ENCODE measurements at regions not wholly inside any gene's neighbourhood (a gene's known extent, or its start where the extent isn't known, plus 50 kb on each side); places are given as distances from the start of the nearest gene placed in this dataset.
"Not testable (repeated sequence)": the region's sequence is repeated elsewhere in the genome, so short reads cannot be mapped to it uniquely, and the experiment has no call there.

DNA sequence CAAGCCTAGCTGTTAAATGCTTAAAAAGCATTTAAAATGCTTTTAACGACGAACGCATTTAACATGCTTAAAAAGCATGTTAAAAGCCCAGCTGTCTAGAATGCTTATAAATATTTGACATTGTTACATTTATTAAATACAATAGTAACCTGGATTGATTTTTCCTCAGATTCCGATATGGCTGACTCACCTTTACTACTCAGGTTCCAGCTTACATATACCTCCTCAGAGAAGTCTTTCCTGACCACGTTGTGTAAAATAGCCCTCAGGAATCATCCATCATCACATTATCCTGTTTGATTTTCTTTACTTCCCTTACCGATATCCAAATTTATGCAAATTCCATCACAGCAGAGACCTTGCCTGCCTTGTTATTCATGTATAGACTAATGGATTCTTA, 51.4 kb downstream of the SLC41A2 start:
- DNase-seq = no peak

DNA sequence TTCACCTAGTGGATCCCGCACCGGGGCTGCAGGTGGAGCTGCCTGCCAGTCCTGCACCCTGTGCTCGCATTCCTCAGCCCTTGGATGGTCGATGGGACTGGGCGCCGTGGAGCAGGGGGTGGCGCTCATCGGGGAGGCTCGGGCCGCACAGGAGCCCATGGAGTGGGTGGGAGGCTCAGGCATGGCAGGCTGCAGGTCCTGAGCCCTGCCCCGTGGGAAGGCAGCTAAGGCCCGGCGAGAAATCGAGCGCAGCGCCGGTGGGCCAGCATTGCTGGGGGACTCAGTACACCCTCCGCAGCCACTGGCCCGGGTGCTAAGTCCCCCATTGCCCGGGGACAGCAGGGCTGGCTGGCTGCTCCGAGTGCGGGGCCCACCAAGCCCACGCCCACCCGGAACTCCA, 52.6 kb downstream of the SLC41A2 start:
- not testable (repeated sequence) for DNase-seq

GRCh38 chr12:104903648-104904423, 54.3 kb downstream of the SLC41A2 start:
- DNase-seq = no peak

DNA sequence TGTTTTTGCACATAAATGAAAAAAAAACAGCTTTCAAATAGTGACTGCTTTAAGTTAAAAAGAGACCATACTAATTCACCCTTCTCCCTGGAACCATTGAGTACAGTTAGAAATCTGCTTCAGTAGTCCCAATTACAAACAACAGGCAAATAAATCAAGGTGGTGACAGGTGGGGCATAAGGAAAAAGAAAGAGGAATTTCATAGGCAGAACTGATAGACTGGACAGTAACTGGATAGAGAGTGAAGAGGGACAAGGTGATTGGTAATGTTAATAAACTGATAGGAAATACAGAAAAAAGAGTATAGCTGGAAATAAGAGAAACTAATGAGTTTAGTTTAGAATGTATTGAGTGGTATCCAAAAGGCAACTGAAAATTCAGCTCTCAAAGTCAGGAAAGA, 56.0 kb downstream of the SLC41A2 start:
- no peak for DNase-seq

DNA sequence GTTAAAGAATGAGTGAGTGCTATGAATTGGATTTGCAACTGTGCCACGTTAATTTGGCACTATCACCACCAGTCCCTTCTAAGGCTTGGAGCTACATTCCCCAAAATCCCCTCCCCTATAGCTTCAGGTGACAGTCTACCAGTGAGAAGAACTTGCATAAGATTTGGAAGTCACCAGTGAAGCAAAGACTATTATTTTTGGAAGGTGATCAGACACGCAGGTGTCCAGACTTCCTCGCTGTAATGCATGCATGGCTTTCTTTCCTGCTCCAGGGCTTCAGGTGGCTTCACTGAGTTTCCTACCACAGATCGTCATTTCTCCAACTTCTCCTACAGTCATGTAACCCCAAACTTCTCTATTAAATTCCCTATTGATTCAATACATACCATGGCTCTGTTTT, 61.4 kb downstream of the SLC41A2 start:
- no peak for DNase-seq

DNA sequence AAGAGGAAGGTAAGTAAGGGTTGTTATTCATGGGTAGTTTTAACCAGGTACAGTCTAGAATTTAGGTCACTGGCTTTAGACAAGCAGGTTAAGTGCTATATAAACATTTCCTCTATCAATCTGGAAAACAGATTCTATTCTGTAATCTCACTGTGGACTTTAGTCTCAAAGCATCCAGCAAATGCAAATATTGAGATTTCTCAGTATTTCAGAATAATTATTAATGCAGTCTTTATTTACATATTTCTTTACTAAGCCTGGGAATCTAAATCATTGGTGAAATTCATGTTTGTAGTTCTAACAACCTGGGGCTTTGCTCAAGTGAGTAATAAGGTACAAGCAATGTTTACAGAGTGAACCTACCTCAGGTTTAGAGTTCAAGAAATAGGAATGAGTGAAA, 61.9 kb downstream of the SLC41A2 start:
- DNase-seq = no peak

DNA sequence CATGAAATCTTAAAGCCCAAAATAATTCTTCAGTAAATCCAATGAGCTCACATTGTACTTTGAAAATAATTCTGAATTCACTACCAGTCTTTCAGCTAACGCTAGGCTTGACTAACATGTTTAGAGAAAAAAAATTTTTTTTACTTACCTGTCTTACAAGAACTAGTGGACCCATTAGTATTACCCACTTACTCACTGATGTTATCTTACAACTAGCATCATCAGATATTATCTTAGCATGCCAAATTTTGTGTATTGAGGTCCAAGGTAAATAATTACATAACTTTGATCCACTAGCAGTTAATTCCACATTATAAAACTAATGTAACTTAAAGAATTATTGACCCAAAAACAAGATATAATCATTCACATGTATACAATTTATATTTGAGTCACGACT, 62.7 kb downstream of the SLC41A2 start:
- DNase-seq = no peak

GRCh38 chr12:104890476-104891096, 67.5 kb downstream of the SLC41A2 start:
- no peak for DNase-seq

GRCh38 chr12:104889735-104890134, 68.4 kb downstream of the SLC41A2 start:
- DNase-seq = no peak

- no peak for DNase-seq
These were observed 69.2 kb downstream of the SLC41A2 start for GRCh38 chr12:104888892-104889291.

GRCh38 chr12:104888481-104888880, 69.6 kb downstream of the SLC41A2 start:
- DNase-seq = no peak

DNA sequence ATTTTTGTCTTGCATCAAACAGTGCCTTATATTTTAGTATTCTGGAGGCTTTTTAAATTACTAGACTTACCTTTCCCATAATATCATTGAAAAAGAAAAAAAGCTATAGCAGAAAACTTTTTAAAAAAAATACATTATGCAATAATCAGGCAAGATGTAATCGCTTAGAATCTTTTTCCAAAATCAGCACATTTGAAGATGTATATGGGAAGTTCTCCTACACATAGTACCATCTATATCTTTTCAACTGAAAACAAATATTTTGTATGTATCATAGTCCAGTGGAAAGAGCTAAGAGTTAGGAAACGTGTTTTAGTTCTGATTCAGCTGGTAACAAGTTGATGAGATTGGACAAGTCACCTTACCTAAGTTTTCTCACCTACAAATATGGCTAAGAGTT, 70.6 kb downstream of the SLC41A2 start:
- DNase-seq = no peak

DNA sequence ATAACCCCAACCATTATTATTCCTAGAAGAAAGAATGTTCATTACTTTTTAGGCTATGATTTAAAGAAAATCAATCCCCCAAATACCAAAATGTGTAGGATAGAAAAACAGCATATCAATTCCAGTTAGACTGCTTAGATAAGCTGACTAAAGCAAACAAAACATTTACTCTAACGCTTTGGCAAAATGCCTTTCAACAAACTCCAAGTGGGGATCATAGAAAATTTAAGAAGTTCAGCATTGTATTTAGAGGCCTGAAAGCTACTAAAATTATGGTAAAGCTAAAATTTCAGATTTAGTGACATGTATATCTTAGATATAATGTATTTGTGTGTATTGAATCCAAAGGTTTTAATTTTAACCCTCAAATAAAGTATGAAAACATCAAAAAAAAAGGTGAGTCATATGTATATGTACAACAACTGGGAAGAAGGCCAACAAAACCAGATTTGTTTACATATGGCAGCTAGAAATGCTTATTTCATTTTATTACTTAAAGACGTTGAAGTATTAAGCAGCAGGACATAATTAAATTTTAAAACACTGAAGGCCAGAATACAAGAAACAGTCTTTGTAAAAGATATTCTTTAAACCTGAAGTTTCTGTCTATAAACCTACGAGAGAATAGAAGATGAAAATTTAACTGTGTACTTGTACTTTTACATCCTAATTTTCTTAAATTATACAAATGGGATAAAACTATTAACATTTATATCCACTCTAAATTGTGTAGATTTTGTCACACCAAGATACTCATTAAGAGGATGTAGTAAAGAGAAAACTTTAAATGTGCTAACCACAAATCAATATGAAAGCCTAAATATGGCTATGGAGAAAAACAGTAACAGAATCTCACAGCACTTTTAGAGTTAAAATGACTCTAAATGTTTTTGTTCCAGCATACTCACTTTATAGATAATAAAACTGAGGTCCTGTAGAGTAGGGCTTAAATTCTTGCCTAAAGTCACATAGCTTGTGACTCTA, 71.4 kb downstream of the SLC41A2 start:
- DNase-seq = no peak

DNA sequence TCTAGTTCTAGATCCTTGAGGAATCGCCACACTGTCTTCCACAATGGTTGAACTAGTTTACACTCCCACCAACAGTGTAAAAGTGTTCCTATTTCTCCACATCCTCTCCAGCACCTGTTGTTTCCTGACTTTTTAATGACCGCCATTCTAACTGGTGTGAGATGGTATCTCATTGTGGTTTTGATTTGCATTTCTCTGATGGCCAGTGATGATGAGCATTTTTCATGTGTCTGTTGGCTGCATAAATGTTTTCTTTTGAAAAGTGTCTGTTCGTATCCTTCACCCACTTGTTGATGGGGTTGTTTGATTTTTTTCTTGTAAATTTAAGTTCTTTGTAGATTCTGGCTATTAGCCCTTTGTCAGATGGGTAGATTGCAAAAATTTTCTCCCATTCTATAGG, 79.2 kb downstream of the SLC41A2 start:
- DNase-seq = not testable (repeated sequence)

DNA sequence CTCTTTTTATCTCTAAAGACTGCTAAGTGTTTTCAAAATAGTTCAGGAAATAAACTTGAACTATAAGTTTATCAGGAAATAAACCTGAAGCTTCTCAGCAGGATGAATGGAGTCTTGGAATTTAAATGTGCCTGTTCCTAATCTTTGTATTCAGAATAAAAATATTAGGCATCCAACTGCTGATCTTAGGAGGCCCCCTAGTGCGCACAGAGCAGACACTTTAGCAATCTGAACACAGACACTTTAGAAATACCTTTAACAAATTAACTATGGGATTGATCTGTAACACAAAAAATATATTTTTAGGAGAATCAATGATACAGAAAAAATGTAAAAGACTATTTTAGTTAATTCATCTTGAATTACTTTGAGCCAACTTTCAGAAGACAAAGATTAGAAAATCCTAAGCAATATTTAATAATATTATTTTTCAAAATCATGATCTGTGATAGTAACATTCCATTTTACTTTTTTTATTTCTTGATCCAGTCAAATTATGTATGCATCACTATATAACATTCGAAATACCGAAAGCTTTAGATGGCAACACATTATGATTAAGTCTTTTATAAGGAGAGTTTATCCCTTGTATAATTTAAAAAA, 80.9 kb downstream of the SLC41A2 start:
- peak; percentile 24 to 44 for DNase-seq

GRCh38 chr12:104873374-104873773, 84.7 kb downstream of the SLC41A2 start:
- no peak for DNase-seq

GRCh38 chr12:104870797-104871196, 87.3 kb downstream of the SLC41A2 start:
- no peak for DNase-seq

DNA sequence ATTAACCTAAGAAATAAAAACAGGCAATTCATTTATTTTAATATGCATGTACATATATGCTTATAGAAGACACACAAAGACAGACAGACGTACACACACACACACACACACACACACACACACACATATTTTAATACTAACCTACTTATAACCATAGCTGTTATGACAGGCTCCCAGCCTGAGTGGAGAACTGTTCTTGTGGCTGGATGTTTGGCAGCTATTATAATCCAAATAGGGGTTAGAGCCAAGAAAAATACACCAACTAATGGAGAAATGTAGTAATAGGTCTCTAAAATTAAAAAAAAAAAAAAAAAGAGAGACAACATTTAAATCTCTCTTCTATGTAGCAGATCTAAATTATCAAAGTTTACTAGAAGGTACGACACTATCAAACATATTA, 91.8 kb downstream of the SLC41A2 start:
- no peak for DNase-seq

- no peak for DNase-seq
These were observed 93.0 kb downstream of the SLC41A2 start for GRCh38 chr12:104865080-104865479.

DNA sequence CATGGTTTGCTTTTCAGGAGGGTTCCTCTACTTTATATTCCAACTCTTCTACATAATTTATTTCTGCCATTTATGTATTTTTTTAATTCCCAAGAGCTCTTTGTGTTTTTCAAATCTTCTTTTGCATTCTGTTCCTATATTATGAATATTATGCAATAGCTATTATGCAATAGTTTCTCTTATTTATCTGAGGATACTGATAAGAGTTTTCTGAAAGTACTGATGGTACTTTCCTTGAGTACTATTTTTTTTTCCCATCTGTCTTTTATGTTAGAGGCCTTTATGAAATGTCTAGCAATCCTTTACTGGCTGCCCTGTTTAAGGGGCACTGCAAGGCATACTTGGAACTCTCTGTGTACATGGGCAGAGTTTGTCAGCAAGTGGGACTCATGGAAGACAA, 93.4 kb downstream of the SLC41A2 start:
- no peak for DNase-seq

DNA sequence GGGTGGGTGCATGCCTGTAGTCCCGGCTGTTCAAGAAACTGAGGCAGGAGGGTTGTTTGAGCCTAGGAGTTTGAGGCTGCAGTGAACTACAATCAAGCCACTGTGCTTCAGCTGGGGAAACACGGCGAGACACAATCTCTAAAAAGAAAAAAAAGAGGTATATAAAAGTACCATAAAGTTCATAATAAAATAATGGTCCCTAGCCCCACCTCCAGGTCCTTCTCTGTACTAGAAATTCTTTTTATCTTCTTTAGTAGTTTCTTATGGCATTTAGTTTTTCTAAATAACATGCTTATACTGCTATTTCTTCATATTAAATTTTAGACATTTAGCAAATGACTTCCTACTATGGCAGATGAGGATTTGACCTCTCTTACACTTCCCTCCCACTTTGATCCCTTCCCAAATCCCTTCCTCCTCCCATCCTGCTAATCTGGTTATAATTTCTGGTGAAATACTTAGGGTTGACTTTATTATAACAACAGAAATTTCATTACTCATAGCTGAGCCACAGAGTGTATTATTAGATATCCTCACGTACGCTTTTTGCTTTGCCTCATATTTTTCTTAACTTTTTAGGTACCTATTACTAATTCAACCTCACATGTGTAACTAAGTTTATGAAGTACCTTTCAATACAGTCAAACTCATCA, 94.7 kb downstream of the SLC41A2 start:
- DNase-seq = no peak

Data from activated CD4-positive, alpha-beta T cell treated with anti-CD3 and anti-CD28 coated beads for 4 hours (primary cell).